ENCODE measurements at regions not wholly inside any gene's neighbourhood (a gene's known extent, or its start where the extent isn't known, plus 50 kb on each side); places are given as distances from the start of the nearest gene placed in this dataset.

DNA sequence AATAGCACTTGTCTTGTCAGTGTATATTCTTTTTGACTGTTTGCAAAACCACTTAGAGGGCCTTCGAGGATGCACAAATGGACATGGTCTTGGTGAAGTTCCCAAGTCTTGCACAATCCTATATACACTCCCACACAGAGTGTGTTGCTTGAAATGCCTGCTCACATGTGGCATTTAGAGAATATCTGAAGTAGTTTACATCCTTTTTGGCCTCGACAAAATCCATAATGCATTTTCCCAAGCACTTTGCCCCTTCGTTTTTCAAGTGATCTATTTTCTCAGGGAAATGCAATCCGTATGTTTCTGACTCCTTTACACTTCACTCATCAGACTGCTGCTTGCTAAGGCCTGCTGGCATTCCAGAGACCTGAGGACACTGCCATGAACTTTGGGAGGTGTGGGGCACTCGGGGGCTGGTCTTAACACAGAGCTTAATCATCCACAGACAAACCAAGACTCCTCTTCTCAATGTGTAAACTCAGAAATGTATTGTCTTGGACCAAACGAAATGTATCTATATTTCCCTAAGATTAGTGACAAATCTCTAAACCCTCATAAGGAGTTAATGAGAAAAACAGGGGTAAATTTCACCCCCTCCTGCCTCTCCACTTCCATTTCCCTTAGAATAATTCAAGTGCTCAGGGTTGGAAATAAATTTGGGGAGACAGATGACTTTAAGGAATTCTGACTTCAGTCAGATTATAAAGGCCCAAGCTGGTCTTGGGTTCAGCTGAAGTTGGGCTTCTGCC, 219.3 kb upstream of the APCDD1 start:
- TF ChIP-seq, protein P1, sequence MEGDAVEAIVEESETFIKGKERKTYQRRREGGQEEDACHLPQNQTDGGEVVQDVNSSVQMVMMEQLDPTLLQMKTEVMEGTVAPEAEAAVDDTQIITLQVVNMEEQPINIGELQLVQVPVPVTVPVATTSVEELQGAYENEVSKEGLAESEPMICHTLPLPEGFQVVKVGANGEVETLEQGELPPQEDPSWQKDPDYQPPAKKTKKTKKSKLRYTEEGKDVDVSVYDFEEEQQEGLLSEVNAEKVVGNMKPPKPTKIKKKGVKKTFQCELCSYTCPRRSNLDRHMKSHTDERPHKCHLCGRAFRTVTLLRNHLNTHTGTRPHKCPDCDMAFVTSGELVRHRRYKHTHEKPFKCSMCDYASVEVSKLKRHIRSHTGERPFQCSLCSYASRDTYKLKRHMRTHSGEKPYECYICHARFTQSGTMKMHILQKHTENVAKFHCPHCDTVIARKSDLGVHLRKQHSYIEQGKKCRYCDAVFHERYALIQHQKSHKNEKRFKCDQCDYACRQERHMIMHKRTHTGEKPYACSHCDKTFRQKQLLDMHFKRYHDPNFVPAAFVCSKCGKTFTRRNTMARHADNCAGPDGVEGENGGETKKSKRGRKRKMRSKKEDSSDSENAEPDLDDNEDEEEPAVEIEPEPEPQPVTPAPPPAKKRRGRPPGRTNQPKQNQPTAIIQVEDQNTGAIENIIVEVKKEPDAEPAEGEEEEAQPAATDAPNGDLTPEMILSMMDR (optimal IDR thresholded peaks at IDR 0.05 in 1 of 3, IDR thresholded peaks at IDR 0.05 in 1 of 3, conservative IDR thresholded peaks at IDR 0.05 in 1 of 3; ENCODE audit: extremely low read depth in 1 of 3, insufficient read depth in 2 of 3, low read length in 3 of 3) = no peak
- TF ChIP-seq EZH2 (IDR thresholded peaks at IDR 0.05; ENCODE audit: low read length) = no peak

All from keratinocyte (primary cell).